PFSK-1 (cell line): ENCODE measurements at regions not wholly inside any gene's neighbourhood (a gene's known extent, or its start where the extent isn't known, plus 50 kb on each side); places are given as distances from the start of the nearest gene placed in this dataset.

ENCODE experiments used
- POLR2AphosphoS5 ChIP-seq: IDR thresholded peaks from 2 replicates; pipeline ENCODE4 v1.6.1; 2012; ENCODE audit warnings: low read depth, mild to moderate bottlenecking, control low read depth, low read length, moderate library complexity
- REST ChIP-seq, 2 experiments: IDR thresholded peaks; 2 replicates each; pipeline versions ENCODE4 v1.6.1 to v1.8.0; 2011 to 2012; ENCODE audit warnings: low read depth in 2 of 2, low read length in 2 of 2, control low read depth in 1 of 2, inconsistent platforms in 1 of 2, mild to moderate bottlenecking in 1 of 2, moderate library complexity in 1 of 2; ENCODE audit not compliant: insufficient read depth in 1 of 2
- SIN3A ChIP-seq: IDR thresholded peaks from 2 replicates; pipeline ENCODE4 v1.6.1; 2012; ENCODE audit warnings: mild to moderate bottlenecking, low read length, moderate library complexity, borderline replicate concordance; ENCODE audit not compliant: insufficient read depth
- TAF1 ChIP-seq: IDR thresholded peaks from 2 replicates; pipeline ENCODE4 v1.6.1; 2012; ENCODE audit warnings: low read length, control low read depth, borderline replicate concordance; ENCODE audit not compliant: insufficient read depth

DNA sequence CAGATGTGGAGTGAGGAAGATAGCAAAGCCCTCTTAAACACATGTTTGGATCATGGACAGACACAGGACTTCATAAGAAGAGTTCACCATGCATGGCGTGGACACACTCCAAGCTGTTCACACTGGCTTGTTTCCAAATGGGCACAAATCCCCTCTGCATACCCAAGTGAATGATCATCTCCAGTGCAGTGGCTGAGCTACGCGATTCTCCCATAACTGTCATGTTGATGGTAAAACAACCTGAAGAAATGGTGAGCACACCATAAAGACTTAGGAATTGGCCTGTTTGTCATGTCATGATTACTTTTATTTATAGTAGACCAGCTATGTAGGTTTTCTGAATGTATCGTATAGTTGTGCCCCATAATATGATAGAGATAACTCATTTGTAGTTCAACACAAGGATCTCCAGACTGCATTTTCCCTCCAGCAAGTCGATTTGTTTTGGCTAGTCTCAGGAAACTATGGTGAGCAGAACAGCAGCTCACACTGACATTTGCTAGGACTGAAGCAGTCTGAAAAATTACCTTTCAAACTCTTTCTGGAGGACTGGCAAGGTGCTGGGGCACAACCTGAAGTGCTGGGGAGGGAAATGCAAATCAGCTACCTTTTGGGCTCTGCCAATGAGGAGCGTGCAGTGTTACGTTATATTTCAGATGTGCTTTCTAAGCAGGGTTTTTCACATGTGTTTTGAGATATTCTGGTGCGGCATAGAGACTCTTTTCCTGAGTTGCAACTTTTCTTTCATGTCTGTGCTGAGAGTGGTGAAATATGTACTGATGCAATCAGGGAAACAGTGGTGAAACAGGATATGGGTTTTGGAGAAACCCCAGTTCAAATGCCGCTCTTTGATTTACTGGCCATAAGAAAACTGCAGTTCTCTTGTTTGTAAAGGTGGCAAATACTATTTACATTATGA lies 629.6 kb upstream of the DPP6 start:
- TF ChIP-seq SIN3A: no peak
- TF ChIP-seq TAF1: no peak
- TF ChIP-seq REST (IDR thresholded peaks at IDR 0.05; ENCODE audit: insufficient read depth in 1 of 2, low read depth in 2 of 2, low read length in 2 of 2): no peak
- TF ChIP-seq POLR2AphosphoS5: no peak
